Adrenal gland (tissue), 9 donors: ENCODE measurements at regions not wholly inside any gene's neighbourhood (a gene's known extent, or its start where the extent isn't known, plus 50 kb on each side); places are given as distances from the start of the nearest gene placed in this dataset.

Source experiments
- DNase-seq, 7 donors: peaks; one replicate each; pipeline ENCODE4 v3.0.0-alpha.2; 2019 to 2020
- H3K27ac ChIP-seq, 5 donors: fragments of 200-600 bp; sonication (generic) in 4 of 5; 1 replicate in 3 of 5; 2 replicates in 2 of 5; pipeline versions ENCODE4 v1.5.1 to v1.8.0; 2016 to 2020; ENCODE audit warnings: mild to moderate bottlenecking in 1 of 5
- H3K27me3 ChIP-seq: fragments of 200-600 bp; 2 replicates; pipeline ENCODE4 v1.8.0; 2021
- H3K36me3 ChIP-seq, 2 donors: fragments of 200-600 bp; replicated peaks in 1 of 2; 1 replicate in 1 of 2; 2 replicates in 1 of 2; pipeline versions ENCODE4 v1.5.1 to v1.8.0; 2018 to 2022
- H3K4me1 ChIP-seq, 2 donors: fragments of 200-600 bp; replicated peaks in 1 of 2; 1 replicate in 1 of 2; 2 replicates in 1 of 2; pipeline versions ENCODE4 v1.5.1 to v1.8.0; 2018 to 2021
- H3K4me3 ChIP-seq, 4 donors: fragments of 200-600 bp; sonication (generic) in 3 of 4; one replicate each; pipeline ENCODE4 v1.5.1; 2016 to 2018
- H3K9me3 ChIP-seq, 3 donors: fragments of 200-600 bp; sonication (generic) in 1 of 3; replicated peaks in 1 of 3; 1 replicate in 2 of 3; 2 replicates in 1 of 3; pipeline versions ENCODE4 v1.5.1 to v1.8.0; 2016 to 2021
- POLR2A ChIP-seq, 2 donors: fragments of 450-650 bp; IDR thresholded peaks; one replicate each; pipeline ENCODE4 v1.6.1; 2017; ENCODE audit warnings: antibody characterized with exemption in 2 of 2, mild to moderate bottlenecking in 2 of 2, moderate library complexity in 1 of 2
- WGBS, 4 donors: extraction: QIAGEN DNeasy Blood & Tissue Kit in 2 of 4; methylation state at CpG; one replicate each; pipeline versions ENCODE4 v1.1.5 to v1.1.7; 2013 to 2017; 5-methylcytosine and 5-hydroxymethylcytosine counted together
- intact Hi-C, 2 donors: fragments of 100-400 bp; cut with DNase I; formaldehyde crosslinking; loops; one replicate each; pipeline versions ENCODE4 v1.14.1 to v1.15.0; 2022 to 2023
- TF ChIP-seq, protein P1 (sequence below), 6 experiments: fragments of 450-650 bp in 4 of 6; fragments of 200-600 bp in 2 of 6; sonication (generic) in 1 of 6; IDR thresholded peaks; 1 replicate in 5 of 6; 2 replicates in 1 of 6; pipeline versions ENCODE4 v1.5.1 to v1.8.0; 2016 to 2021; ENCODE audit warnings: antibody characterized with exemption in 6 of 6, mild to moderate bottlenecking in 2 of 6, moderate library complexity in 1 of 6
- donor health status: healthy with polysubstance abuse.
- donor health status: Bipolar disorder and iron deficiency.
- donor health status: DM: yes; HTN: yes; CAD: no.
- donor health status: DM: no; HTN: no; CAD: no.
- donor health status: DM: no; HTN: no; CAD: no.

DNA sequence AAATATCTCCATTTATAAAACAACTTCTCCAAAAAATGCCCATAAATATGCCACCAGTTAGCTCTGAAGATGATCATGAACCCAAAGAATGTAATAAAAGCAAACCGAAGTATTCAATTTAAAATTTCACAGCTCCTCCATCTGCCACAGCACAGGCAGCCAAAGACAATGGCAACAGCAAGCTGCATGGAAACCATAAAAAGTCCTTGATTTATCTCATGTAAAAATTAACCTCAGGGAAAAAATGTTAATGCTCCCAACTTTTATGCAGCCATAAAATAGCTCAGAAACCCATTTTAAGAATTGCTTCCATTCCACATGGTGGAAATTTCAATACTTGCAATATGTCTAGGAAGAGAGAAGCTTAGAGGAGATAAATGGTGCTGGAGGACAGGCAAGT, 132.3 kb upstream of the ARHGEF9 start:
- H3K27ac ChIP-seq = no peak overlapping the region
- peaks cover 0 to 6% (median 0%) of the 10 kb centered on the region in 3 donors for H3K9me3 ChIP-seq
- no peak for DNase-seq
- no peaks in the 10 kb centered on the region for H3K36me3 ChIP-seq
- H3K4me3 ChIP-seq = no peak overlapping the region
- TF ChIP-seq, protein P1, sequence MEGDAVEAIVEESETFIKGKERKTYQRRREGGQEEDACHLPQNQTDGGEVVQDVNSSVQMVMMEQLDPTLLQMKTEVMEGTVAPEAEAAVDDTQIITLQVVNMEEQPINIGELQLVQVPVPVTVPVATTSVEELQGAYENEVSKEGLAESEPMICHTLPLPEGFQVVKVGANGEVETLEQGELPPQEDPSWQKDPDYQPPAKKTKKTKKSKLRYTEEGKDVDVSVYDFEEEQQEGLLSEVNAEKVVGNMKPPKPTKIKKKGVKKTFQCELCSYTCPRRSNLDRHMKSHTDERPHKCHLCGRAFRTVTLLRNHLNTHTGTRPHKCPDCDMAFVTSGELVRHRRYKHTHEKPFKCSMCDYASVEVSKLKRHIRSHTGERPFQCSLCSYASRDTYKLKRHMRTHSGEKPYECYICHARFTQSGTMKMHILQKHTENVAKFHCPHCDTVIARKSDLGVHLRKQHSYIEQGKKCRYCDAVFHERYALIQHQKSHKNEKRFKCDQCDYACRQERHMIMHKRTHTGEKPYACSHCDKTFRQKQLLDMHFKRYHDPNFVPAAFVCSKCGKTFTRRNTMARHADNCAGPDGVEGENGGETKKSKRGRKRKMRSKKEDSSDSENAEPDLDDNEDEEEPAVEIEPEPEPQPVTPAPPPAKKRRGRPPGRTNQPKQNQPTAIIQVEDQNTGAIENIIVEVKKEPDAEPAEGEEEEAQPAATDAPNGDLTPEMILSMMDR (IDR thresholded peaks at IDR 0.05) = no peak
- no peak for TF ChIP-seq POLR2A (IDR thresholded peaks at IDR 0.05)
- H3K4me1 ChIP-seq = no peaks in the 10 kb centered on the region
- intact Hi-C loops = no loop called here
- peaks cover 4% of the 10 kb centered on the region for H3K27me3 ChIP-seq
- WGBS, 4 donors = 67 to 89% (median 82%) methylated on average over 1 of the region's 1 CpG

DNA sequence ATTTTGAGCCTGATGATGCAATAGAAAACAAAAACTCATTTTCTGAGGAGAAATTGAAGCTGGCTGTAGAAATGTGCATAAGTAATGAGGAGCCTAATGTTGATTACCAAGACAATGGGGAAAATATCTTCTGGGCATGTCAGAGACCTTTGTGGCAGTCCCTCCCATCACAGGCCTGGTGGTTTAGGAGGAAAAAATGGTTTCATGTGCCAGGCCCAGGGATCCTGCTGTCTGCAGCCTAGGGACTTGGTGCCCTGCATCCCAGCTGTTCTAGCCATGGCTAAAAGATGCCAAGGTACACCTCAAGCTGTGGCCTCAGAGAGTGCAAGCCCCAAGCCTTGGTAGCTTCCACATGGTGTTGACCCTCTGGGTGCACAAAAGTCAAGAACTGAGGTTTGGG, 128.7 kb upstream of the ARHGEF9 start:
- Histone ChIP-seq H3K4me1 (no peaks in the 10 kb centered on the region), H3K9me3 (peaks cover 0 to 6% (median 0%) of the 10 kb centered on the region in 3 donors), H3K4me3 (no peak overlapping the region), H3K36me3 (no peaks in the 10 kb centered on the region), H3K27ac (no peak overlapping the region), H3K27me3 (no peaks in the 10 kb centered on the region)
- no peak for TF ChIP-seq POLR2A (IDR thresholded peaks at IDR 0.05)
- TF ChIP-seq, protein P1 (IDR thresholded peaks at IDR 0.05) = no peak
- intact Hi-C loops = no loop called here
- no peak for DNase-seq

DNA sequence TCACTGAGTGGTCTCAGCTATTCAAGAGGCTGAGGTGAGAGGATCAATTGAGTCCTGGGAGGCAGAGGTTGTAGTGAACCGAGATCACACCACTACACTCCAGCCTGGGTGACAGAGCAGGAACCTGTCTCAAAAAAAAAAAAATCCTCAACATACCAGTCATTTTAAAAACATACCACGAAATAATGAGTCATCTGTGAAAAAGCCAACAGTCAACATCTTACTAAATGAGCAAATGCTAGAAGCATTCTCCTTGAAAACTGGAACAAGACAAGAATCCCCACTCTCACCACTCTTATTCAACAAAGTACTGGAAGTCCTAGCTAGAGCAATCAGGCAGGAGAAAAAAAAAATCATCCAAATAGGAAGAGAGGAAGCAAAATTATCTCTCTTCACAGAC, 104.0 kb upstream of the ARHGEF9 start:
- no peak overlapping the region for H3K4me3 ChIP-seq
- H3K27ac ChIP-seq = no peak overlapping the region
- H3K9me3 ChIP-seq = peaks cover 0 to 5% (median 0%) of the 10 kb centered on the region in 3 donors
- no peaks in the 10 kb centered on the region for H3K4me1 ChIP-seq
- no peak for TF ChIP-seq POLR2A (IDR thresholded peaks at IDR 0.05)
- TF ChIP-seq, protein P1 (IDR thresholded peaks at IDR 0.05) = no peak
- H3K36me3 ChIP-seq = no peaks in the 10 kb centered on the region
- H3K27me3 ChIP-seq = no peaks in the 10 kb centered on the region
- DNase-seq = no peak
- WGBS, 4 donors = 48 to 69% (median 55%) methylated on average over 2 of the region's 2 CpGs
- intact Hi-C loops = no loop called here

DNA sequence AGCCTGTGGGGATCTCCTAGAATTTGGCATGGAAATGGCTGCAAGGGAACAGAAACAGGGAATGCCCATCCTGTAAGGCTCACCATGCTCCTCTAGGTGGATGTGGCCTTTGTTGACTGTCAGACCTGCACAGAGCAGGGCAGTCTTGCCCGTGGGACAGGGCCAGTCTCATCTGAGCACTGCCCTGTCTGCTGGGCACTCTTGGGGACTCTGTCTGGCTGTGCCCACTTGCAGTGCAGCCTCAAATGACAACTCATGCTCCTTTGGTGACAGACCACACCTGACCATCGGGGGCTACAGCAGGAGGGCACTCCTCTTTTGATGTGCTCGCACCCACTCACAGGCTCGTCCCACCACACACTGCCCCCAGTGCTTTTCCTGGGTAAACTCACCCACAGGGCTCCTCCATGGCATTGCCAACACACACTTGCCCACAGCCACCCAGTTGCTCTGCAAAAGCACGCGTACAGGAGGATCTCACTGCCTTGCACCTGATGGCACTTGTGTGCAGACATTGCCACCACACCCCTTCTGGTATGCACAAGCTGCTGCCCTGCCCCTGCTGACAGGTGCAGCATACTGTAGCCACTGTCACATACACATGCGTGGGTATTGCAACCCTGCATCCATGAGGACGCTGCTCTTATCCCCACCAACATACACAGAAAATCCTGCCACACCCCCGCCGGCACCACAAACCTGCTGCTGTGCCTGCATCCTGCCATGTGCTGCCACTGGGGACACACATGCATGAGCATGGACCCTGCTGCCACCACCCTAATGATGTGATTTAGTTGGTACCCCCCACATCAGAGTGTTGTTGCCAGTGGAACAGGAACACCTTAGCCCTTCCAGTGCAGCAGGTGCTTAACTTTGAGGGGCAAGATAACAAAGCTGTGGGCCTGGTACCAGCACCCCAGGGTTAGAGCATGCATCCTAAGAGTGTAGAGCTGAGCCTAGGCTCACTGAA, 100.1 kb upstream of the ARHGEF9 start:
- TF ChIP-seq, protein P1 (IDR thresholded peaks at IDR 0.05) = no peak
- TF ChIP-seq POLR2A (IDR thresholded peaks at IDR 0.05) = no peak
- Histone ChIP-seq H3K4me3 (no peak overlapping the region), H3K36me3 (no peaks in the 10 kb centered on the region), H3K9me3 (peaks cover 0 to 5% (median 0%) of the 10 kb centered on the region in 3 donors), H3K27me3 (no peaks in the 10 kb centered on the region), H3K27ac (no peak overlapping the region), H3K4me1 (no peaks in the 10 kb centered on the region)
- 72 to 100% (median 84%) methylated on average over 3 to 10 of the region's 10 CpGs for WGBS, 4 donors
- no peak for DNase-seq
- intact Hi-C loops = no loop called here
